Hematopoietic multipotent progenitor cell (in vitro differentiated cells): ENCODE measurements at regions not wholly inside any gene's neighbourhood (a gene's known extent, or its start where the extent isn't known, plus 50 kb on each side); places are given as distances from the start of the nearest gene placed in this dataset.
"Not testable (repeated sequence)": the region's sequence is repeated elsewhere in the genome, so short reads cannot be mapped to it uniquely, and the experiment has no call there.

Experiments
- DNase-seq, 3 donors: peaks; one replicate each; pipeline ENCODE4 v3.0.0-alpha.2; 2011 to 2015; ENCODE audit warnings: low read depth in 2 of 3, low spot score in 2 of 3

- no peak for DNase-seq
These were observed 588.9 kb downstream of the ETS1 start for GRCh38 chr11:127998421-127998820.

- no peak for DNase-seq
These were observed 589.8 kb downstream of the ETS1 start for GRCh38 chr11:127997594-127997993.

GRCh38 chr11:127996825-127997224, 590.5 kb downstream of the ETS1 start:
- no peak for DNase-seq

- no peak for DNase-seq
These were observed 591.4 kb downstream of the ETS1 start for GRCh38 chr11:127995921-127996320.

- DNase-seq, result no peak
These were observed 592.6 kb downstream of the ETS1 start for GRCh38 chr11:127994736-127995135.

GRCh38 chr11:127993788-127994187, 593.6 kb downstream of the ETS1 start:
- DNase-seq, result no peak

GRCh38 chr11:127993281-127993680, 594.1 kb downstream of the ETS1 start:
- no peak for DNase-seq

- no peak for DNase-seq
These were observed 601.3 kb downstream of the ETS1 start for GRCh38 chr11:127986073-127986472.

GRCh38 chr11:127972816-127973215, 614.5 kb downstream of the ETS1 start:
- DNase-seq, result no peak

- no peak for DNase-seq
These were observed 615.9 kb downstream of the ETS1 start for GRCh38 chr11:127971448-127971847.

GRCh38 chr11:127966821-127967220, 620.5 kb downstream of the ETS1 start:
- DNase-seq, result no peak

GRCh38 chr11:127965939-127966668, 621.3 kb downstream of the ETS1 start:
- DNase-seq, result no peak

GRCh38 chr11:127962416-127962815, 624.9 kb downstream of the ETS1 start:
- no peak for DNase-seq

GRCh38 chr11:127950162-127950561, 637.2 kb downstream of the ETS1 start:
- DNase-seq, result no peak

GRCh38 chr11:127943763-127944162, 643.6 kb downstream of the ETS1 start:
- DNase-seq, result no peak

- no peak for DNase-seq
These were observed 644.2 kb downstream of the ETS1 start for GRCh38 chr11:127943152-127943551.

GRCh38 chr11:127941554-127941953, 645.8 kb downstream of the ETS1 start:
- DNase-seq, result not testable (repeated sequence)

GRCh38 chr11:127939000-127939399, 648.4 kb downstream of the ETS1 start:
- DNase-seq, result no peak

- DNase-seq, result no peak
These were observed 652.3 kb downstream of the ETS1 start for GRCh38 chr11:127935081-127935480.

GRCh38 chr11:127933961-127934360, 653.4 kb downstream of the ETS1 start:
- not testable (repeated sequence) for DNase-seq

GRCh38 chr11:127931803-127932202, 655.6 kb downstream of the ETS1 start:
- DNase-seq, result no peak

GRCh38 chr11:127926721-127927120, 660.6 kb downstream of the ETS1 start:
- no peak for DNase-seq

GRCh38 chr11:127925475-127925874, 661.9 kb downstream of the ETS1 start:
- no peak for DNase-seq
